ENCODE measurements at regions not wholly inside any gene's neighbourhood (a gene's known extent, or its start where the extent isn't known, plus 50 kb on each side); places are given as distances from the start of the nearest gene placed in this dataset.

- Histone ChIP-seq H3K9me2 (replicated peaks; ENCODE audit: insufficient read depth, low read length) (no peaks in the 10 kb centered on the region), H3F3A (ENCODE audit: insufficient read depth, low read length) (no peaks in the 10 kb centered on the region), H3K36me3 (replicated peaks; ENCODE audit: insufficient read depth, low read length) (no peaks in the 10 kb centered on the region), H2AFZ (ENCODE audit: low read length) (no peak overlapping the region), H3K27ac (ENCODE audit: low read length) (no peak overlapping the region), H3K9me3 (replicated peaks; ENCODE audit: insufficient read depth, low read length) (no peaks in the 10 kb centered on the region), H3K27me3 (replicated peaks; ENCODE audit: insufficient read depth, low read length) (no peaks in the 10 kb centered on the region), H3K4me1 (ENCODE audit: low read length) (no peaks in the 10 kb centered on the region), H3K4me3 (ENCODE audit: low read length) (no peak overlapping the region), H4K20me1 (ENCODE audit: insufficient read depth, low read length) (no peaks in the 10 kb centered on the region), H3K9ac (ENCODE audit: low read length) (no peak overlapping the region), H3K4me2 (ENCODE audit: low read depth, low read length) (no peak overlapping the region), H3K79me2 (ENCODE audit: low read length) (no peaks in the 10 kb centered on the region)
- TF ChIP-seq EZH2 (optimal IDR thresholded peaks at IDR 0.05; ENCODE audit: low read depth, low read length) (no peak), EZH2phosphoT487 (IDR thresholded peaks at IDR 0.05; ENCODE audit: low read length) (no peak)
- TF ChIP-seq, protein P1, sequence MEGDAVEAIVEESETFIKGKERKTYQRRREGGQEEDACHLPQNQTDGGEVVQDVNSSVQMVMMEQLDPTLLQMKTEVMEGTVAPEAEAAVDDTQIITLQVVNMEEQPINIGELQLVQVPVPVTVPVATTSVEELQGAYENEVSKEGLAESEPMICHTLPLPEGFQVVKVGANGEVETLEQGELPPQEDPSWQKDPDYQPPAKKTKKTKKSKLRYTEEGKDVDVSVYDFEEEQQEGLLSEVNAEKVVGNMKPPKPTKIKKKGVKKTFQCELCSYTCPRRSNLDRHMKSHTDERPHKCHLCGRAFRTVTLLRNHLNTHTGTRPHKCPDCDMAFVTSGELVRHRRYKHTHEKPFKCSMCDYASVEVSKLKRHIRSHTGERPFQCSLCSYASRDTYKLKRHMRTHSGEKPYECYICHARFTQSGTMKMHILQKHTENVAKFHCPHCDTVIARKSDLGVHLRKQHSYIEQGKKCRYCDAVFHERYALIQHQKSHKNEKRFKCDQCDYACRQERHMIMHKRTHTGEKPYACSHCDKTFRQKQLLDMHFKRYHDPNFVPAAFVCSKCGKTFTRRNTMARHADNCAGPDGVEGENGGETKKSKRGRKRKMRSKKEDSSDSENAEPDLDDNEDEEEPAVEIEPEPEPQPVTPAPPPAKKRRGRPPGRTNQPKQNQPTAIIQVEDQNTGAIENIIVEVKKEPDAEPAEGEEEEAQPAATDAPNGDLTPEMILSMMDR (IDR thresholded peaks at IDR 0.05; ENCODE audit: low read length) = no peak
- DNase-seq = no peak
These were observed 1544.1 kb downstream of the PLA2G4A start for GRCh38 chr1:188372821-188373220.

GRCh38 chr1:188382851-188383250 lies 1554.1 kb downstream of the PLA2G4A start:
- Histone ChIP-seq H3K79me2 (ENCODE audit: low read length) (no peaks in the 10 kb centered on the region), H3K9me3 (replicated peaks; ENCODE audit: insufficient read depth, low read length) (no peaks in the 10 kb centered on the region), H3K27ac (ENCODE audit: low read length) (no peak overlapping the region), H4K20me1 (ENCODE audit: insufficient read depth, low read length) (no peaks in the 10 kb centered on the region), H3K36me3 (replicated peaks; ENCODE audit: insufficient read depth, low read length) (no peaks in the 10 kb centered on the region), H3K4me1 (ENCODE audit: low read length) (no peaks in the 10 kb centered on the region), H2AFZ (ENCODE audit: low read length) (no peak overlapping the region), H3K4me3 (ENCODE audit: low read length) (no peak overlapping the region), H3K27me3 (replicated peaks; ENCODE audit: insufficient read depth, low read length) (no peaks in the 10 kb centered on the region), H3K9me2 (replicated peaks; ENCODE audit: insufficient read depth, low read length) (no peaks in the 10 kb centered on the region), H3K4me2 (ENCODE audit: low read depth, low read length) (no peak overlapping the region), H3F3A (ENCODE audit: insufficient read depth, low read length) (no peaks in the 10 kb centered on the region), H3K9ac (ENCODE audit: low read length) (no peak overlapping the region)
- DNase-seq = no peak
- no peak for TF ChIP-seq EZH2phosphoT487 (IDR thresholded peaks at IDR 0.05; ENCODE audit: low read length)
- TF ChIP-seq EZH2 (optimal IDR thresholded peaks at IDR 0.05; ENCODE audit: low read depth, low read length) = no peak

DNA sequence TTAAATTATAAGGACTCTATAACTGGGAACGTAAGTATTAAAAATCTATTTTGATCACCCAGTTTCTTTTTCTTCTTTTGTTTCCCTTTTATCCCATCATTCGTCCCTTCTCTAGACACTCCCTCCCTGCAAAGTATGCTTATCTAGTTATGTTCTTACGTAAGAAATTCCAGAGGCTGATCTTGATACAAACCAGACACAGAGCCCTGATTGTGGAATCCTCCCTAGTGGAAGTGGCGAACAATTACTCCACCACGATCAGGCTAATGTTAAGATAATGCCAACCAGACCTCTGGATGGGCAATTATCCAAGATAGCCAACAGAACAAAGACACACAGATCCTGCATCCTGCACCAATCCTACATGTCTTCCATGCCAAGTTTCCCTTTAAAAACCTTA lies 1557.4 kb downstream of the PLA2G4A start:
- no peaks in the 10 kb centered on the region for H3K9me2 ChIP-seq (replicated peaks; ENCODE audit: insufficient read depth, low read length)
- no peaks in the 10 kb centered on the region for H3F3A ChIP-seq (ENCODE audit: insufficient read depth, low read length)
- no peak overlapping the region for H3K4me2 ChIP-seq (ENCODE audit: low read depth, low read length)
- no peak for DNase-seq
- no peaks in the 10 kb centered on the region for H3K27me3 ChIP-seq (replicated peaks; ENCODE audit: insufficient read depth, low read length)
- no peak overlapping the region for H3K9ac ChIP-seq (ENCODE audit: low read length)
- no peak overlapping the region for H3K4me3 ChIP-seq (ENCODE audit: low read length)
- H4K20me1 ChIP-seq (ENCODE audit: insufficient read depth, low read length) = no peaks in the 10 kb centered on the region
- no peaks in the 10 kb centered on the region for H3K4me1 ChIP-seq (ENCODE audit: low read length)
- H3K9me3 ChIP-seq (replicated peaks; ENCODE audit: insufficient read depth, low read length) = no peaks in the 10 kb centered on the region
- no peak overlapping the region for H3K27ac ChIP-seq (ENCODE audit: low read length)
- H3K36me3 ChIP-seq (replicated peaks; ENCODE audit: insufficient read depth, low read length) = no peaks in the 10 kb centered on the region
- no peak overlapping the region for H2AFZ ChIP-seq (ENCODE audit: low read length)
- H3K79me2 ChIP-seq (ENCODE audit: low read length) = no peaks in the 10 kb centered on the region
- TF ChIP-seq EZH2phosphoT487 (IDR thresholded peaks at IDR 0.05; ENCODE audit: low read length) (no peak), EZH2 (optimal IDR thresholded peaks at IDR 0.05; ENCODE audit: low read depth, low read length) (no peak)
- TF ChIP-seq, protein P1 (IDR thresholded peaks at IDR 0.05; ENCODE audit: low read length) = no peak

- TF ChIP-seq EZH2 (optimal IDR thresholded peaks at IDR 0.05; ENCODE audit: low read depth, low read length) (no peak), EZH2phosphoT487 (IDR thresholded peaks at IDR 0.05; ENCODE audit: low read length) (no peak)
- TF ChIP-seq, protein P1 (IDR thresholded peaks at IDR 0.05; ENCODE audit: low read length) = no peak
These were observed 1557.9 kb downstream of the PLA2G4A start for GRCh38 chr1:188386666-188387065.

More at GRCh38 chr1:188386666-188387065, 1557.9 kb downstream of the PLA2G4A start:
- Histone ChIP-seq H3K79me2 (ENCODE audit: low read length) (no peaks in the 10 kb centered on the region), H3K27ac (ENCODE audit: low read length) (no peak overlapping the region), H3F3A (ENCODE audit: insufficient read depth, low read length) (no peaks in the 10 kb centered on the region), H2AFZ (ENCODE audit: low read length) (no peak overlapping the region), H3K9ac (ENCODE audit: low read length) (no peak overlapping the region), H3K4me3 (ENCODE audit: low read length) (no peak overlapping the region), H3K9me2 (replicated peaks; ENCODE audit: insufficient read depth, low read length) (no peaks in the 10 kb centered on the region), H4K20me1 (ENCODE audit: insufficient read depth, low read length) (no peaks in the 10 kb centered on the region), H3K9me3 (replicated peaks; ENCODE audit: insufficient read depth, low read length) (no peaks in the 10 kb centered on the region), H3K4me1 (ENCODE audit: low read length) (no peaks in the 10 kb centered on the region), H3K27me3 (replicated peaks; ENCODE audit: insufficient read depth, low read length) (no peaks in the 10 kb centered on the region), H3K4me2 (ENCODE audit: low read depth, low read length) (no peak overlapping the region), H3K36me3 (replicated peaks; ENCODE audit: insufficient read depth, low read length) (no peaks in the 10 kb centered on the region)
- no peak for DNase-seq

All from MM.1S (cell line).